Mesendoderm (in vitro differentiated cells): ENCODE measurements at regions not wholly inside any gene's neighbourhood (a gene's known extent, or its start where the extent isn't known, plus 50 kb on each side); places are given as distances from the start of the nearest gene placed in this dataset.

Experiments used
- DNase-seq: peaks from one replicate; pipeline ENCODE4 v3.0.0; 2013
- H2AK5ac ChIP-seq: 2 replicates; pipeline ENCODE4 v1.6.1; 2013; ENCODE audit warnings: low read length, inconsistent platforms
- H2BK120ac ChIP-seq: 2 replicates; pipeline ENCODE4 v1.6.1; 2013; ENCODE audit warnings: low read depth, mild to moderate bottlenecking, low read length, moderate library complexity, mixed read lengths
- H2BK15ac ChIP-seq: replicated peaks from 2 replicates; pipeline ENCODE4 v1.6.1; 2013; ENCODE audit warnings: low read depth, mild to moderate bottlenecking, moderate library complexity
- H2BK5ac ChIP-seq: 2 replicates; pipeline ENCODE4 v1.6.1; 2013; ENCODE audit warnings: low read length, inconsistent platforms
- H3K18ac ChIP-seq: 2 replicates; pipeline ENCODE4 v1.6.1; 2013; ENCODE audit warnings: mild to moderate bottlenecking, low read length, mixed read lengths
- H3K23ac ChIP-seq: one replicate; pipeline ENCODE4 v1.6.1; 2013; ENCODE audit warnings: low read length
- H3K27ac ChIP-seq: 2 replicates; pipeline ENCODE4 v1.5.1; 2013; ENCODE audit warnings: low read depth, mild to moderate bottlenecking, inconsistent platforms, low read length, moderate library complexity
- H3K27me3 ChIP-seq: 2 replicates; pipeline ENCODE4 v1.6.1; 2013; ENCODE audit warnings: low read length, control low read depth, mild to moderate bottlenecking, inconsistent platforms; ENCODE audit not compliant: insufficient read depth, poor library complexity
- H3K36me3 ChIP-seq: 2 replicates; pipeline ENCODE4 v1.6.1; 2013; ENCODE audit warnings: low read length, inconsistent platforms; ENCODE audit not compliant: control insufficient read depth, insufficient read depth
- H3K4ac ChIP-seq: one replicate; pipeline ENCODE4 v1.6.1; 2013; ENCODE audit warnings: low read depth, mild to moderate bottlenecking, low read length, moderate library complexity
- H3K4me1 ChIP-seq: 2 replicates; pipeline ENCODE4 v1.6.1; 2013; ENCODE audit warnings: low read depth, low read length, inconsistent platforms; ENCODE audit not compliant: control insufficient read depth
- H3K4me2 ChIP-seq: 2 replicates; pipeline ENCODE4 v1.6.1; 2013; ENCODE audit warnings: low read length
- H3K4me3 ChIP-seq: 2 replicates; pipeline ENCODE4 v1.5.1; 2013; ENCODE audit warnings: mild to moderate bottlenecking, low read length
- H3K56ac ChIP-seq: one replicate; pipeline ENCODE4 v1.6.1; 2013; ENCODE audit warnings: low read length
- H3K79me1 ChIP-seq: 2 replicates; pipeline ENCODE4 v1.6.1; 2013; ENCODE audit warnings: low read length, inconsistent platforms
- H3K79me2 ChIP-seq: 2 replicates; pipeline ENCODE4 v1.6.1; 2013; ENCODE audit warnings: mild to moderate bottlenecking, low read length; ENCODE audit not compliant: control insufficient read depth, insufficient read depth
- H3K9ac ChIP-seq: 2 replicates; pipeline ENCODE4 v1.6.1; 2013; ENCODE audit warnings: low read length, inconsistent platforms
- H4K5ac ChIP-seq: one replicate; pipeline ENCODE4 v1.6.1; 2013; ENCODE audit warnings: low read length
- H4K8ac ChIP-seq: one replicate; pipeline ENCODE4 v1.6.1; 2013; ENCODE audit warnings: low read depth, mild to moderate bottlenecking, control low read depth, low read length, moderate library complexity
- WGBS: extraction: QIAGEN DNeasy Blood & Tissue Kit; methylation state at CpG from one replicate; pipeline ENCODE4 v1.1.7; 2013; ENCODE audit warnings: low lambda C conversion rate, missing lambda C conversion rate; ENCODE audit not compliant: insufficient coverage; ENCODE audit errors: extremely low coverage; 5-methylcytosine and 5-hydroxymethylcytosine counted together

DNA sequence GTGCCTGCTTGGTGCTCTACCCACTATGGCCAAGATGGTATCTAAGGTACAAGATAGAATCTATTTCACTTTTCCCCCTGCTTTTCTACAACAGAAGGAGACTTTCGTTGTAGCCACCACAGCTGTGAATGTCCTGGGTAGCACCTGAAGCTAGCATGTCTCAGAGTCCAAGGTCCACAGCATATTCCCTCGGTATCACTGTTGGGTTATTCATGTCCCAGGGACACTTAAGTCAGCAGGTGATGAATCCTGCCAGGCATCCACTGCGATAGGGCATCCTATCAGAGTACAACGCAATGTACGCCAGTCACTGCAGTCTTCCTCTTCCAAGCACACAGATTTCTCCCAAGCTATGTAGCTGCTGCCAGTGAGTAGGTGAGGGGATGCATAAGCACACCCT is 129.1 kb upstream of the LINC00305 start:
- no CpG with 5 or more reads among the region's 5 CpGs for WGBS
- H2AK5ac ChIP-seq = no peak overlapping the region
- no peak overlapping the region for H3K4me2 ChIP-seq
- H4K8ac ChIP-seq = no peak overlapping the region
- H3K23ac ChIP-seq = no peak overlapping the region
- DNase-seq = no peak
- no peak overlapping the region for H3K9ac ChIP-seq
- H3K4ac ChIP-seq = no peak overlapping the region
- no peak overlapping the region for H2BK120ac ChIP-seq
- peaks cover 2% of the 10 kb centered on the region for H3K4me1 ChIP-seq
- no peaks in the 10 kb centered on the region for H3K79me1 ChIP-seq
- H3K36me3 ChIP-seq = no peaks in the 10 kb centered on the region
- no peak overlapping the region for H3K56ac ChIP-seq
- no peaks in the 10 kb centered on the region for H3K79me2 ChIP-seq
- no peak overlapping the region for H3K27ac ChIP-seq
- H3K27me3 ChIP-seq = no peaks in the 10 kb centered on the region
- H3K4me3 ChIP-seq = no peak overlapping the region
- no peak overlapping the region for H2BK15ac ChIP-seq
- H2BK5ac ChIP-seq = no peak overlapping the region
- H4K5ac ChIP-seq = no peak overlapping the region
- no peak overlapping the region for H3K18ac ChIP-seq

DNA sequence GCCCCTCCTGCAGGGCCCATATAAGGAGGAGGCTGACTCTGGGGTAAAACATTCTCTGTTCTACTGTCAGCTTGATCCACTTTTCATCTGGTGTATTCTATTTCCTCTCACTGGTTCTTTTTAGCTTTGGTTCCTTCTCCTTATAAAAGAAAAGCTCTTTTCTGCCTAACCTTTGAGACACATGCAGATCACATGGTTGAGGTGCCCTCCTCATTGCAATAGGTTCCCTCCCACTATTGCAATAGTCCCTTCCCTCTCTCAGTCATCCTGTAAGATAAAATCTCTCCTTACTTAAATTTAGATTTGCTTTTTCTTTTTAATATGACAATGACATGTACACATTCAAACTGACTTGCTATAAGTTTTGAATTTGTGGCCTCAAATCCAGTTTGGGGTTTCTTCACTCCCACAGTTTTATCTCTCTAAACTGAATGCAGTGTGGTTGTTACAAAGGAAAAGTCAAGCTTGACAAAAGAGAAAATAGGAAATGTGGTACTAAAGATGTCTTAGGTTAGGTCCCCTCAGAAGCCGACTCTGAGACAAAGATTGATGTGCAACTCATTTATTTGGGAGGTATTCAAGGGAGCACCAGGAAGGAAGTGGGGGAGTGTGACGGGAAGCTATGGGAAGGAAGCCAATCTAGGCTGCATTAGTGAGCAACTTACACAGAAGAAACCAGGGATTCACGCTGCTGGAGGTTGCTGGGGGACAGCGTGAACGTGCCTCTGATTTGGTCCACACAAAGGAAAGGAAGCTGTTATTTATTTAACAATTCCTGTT is 127.6 kb upstream of the LINC00305 start:
- no CpG with 5 or more reads among the region's 5 CpGs for WGBS

DNA sequence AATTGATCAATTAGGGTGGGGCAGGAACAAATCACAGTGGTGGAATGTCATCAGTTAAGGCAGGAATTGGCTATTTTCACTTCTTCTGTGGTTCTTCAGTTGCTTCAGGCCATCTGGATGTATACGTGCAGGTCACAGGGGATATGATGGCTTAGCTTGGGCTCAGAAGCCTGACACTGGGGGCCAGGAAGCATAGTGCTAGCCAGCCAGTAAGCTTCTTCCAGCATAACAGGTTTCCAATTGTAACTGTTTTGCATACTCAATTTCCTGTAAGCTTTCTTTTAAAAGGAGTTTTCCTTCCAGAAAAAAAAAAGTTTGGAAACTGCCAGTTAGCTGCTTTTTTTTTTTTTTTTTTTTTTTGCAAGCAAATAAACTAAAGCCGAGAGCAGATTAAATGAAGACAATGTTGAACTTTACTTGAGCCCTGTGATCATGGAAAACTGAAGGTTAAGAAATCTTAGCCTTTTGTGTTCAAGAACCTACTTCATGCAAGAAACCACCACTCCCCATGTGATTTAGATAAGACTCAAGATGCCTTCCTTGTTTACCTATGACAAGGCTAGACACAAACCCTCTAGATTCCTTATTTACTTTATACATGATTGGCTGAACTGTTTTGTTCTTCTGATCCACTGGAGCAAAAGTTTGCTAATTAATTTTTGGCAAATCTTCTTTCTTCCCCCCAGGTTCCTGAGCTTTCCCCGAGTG is 126.9 kb upstream of the LINC00305 start:
- Histone ChIP-seq H3K36me3 (no peaks in the 10 kb centered on the region), H2BK15ac (no peak overlapping the region), H3K79me2 (no peaks in the 10 kb centered on the region), H2AK5ac (no peak overlapping the region), H3K9ac (no peak overlapping the region), H3K56ac (no peak overlapping the region), H3K27me3 (no peaks in the 10 kb centered on the region), H3K4me3 (no peak overlapping the region), H2BK5ac (no peak overlapping the region), H4K8ac (no peak overlapping the region), H3K4ac (no peak overlapping the region), H3K4me1 (peaks cover 2% of the 10 kb centered on the region), H3K18ac (no peak overlapping the region), H3K27ac (no peak overlapping the region), H2BK120ac (no peak overlapping the region), H3K4me2 (no peak overlapping the region), H4K5ac (no peak overlapping the region), H3K23ac (no peak overlapping the region), H3K79me1 (no peaks in the 10 kb centered on the region)
- no CpG with 5 or more reads among the region's 3 CpGs for WGBS
- no peak for DNase-seq

More for the DNA sequence above, 127.6 kb upstream of the LINC00305 start:
- Histone ChIP-seq H4K5ac (no peak overlapping the region), H2BK15ac (no peak overlapping the region), H3K79me2 (no peaks in the 10 kb centered on the region), H4K8ac (no peak overlapping the region), H3K4ac (no peak overlapping the region), H3K36me3 (no peaks in the 10 kb centered on the region), H3K9ac (no peak overlapping the region), H2BK120ac (no peak overlapping the region), H3K27ac (no peak overlapping the region), H2BK5ac (no peak overlapping the region), H3K27me3 (no peaks in the 10 kb centered on the region), H3K79me1 (no peaks in the 10 kb centered on the region), H3K56ac (no peak overlapping the region), H2AK5ac (no peak overlapping the region), H3K23ac (no peak overlapping the region), H3K4me1 (peaks cover 2% of the 10 kb centered on the region), H3K18ac (no peak overlapping the region), H3K4me3 (no peak overlapping the region), H3K4me2 (no peak overlapping the region)
- no peak for DNase-seq

DNA sequence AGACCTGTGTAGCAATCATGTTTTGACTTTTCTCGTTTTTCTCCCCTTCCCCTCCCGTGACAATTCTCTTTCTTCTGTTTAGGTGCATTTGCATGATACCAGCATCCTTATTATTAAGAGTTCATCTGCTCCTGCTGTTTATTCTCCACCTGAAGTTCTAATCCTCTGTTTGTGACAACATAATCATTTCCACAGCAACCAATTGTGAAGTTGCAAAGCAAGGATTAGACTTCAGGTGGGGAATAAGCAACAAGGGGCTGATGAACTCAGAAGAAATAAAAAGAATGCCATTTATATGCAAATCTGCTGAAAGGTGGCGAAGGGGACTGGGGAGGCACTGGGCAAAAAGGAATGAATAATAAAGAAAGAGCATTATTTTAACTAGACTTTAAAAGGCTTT is 124.8 kb upstream of the LINC00305 start:
- Histone ChIP-seq H2AK5ac (no peak overlapping the region), H3K27ac (no peak overlapping the region), H3K4me2 (no peak overlapping the region), H2BK15ac (no peak overlapping the region), H3K56ac (no peak overlapping the region), H4K5ac (no peak overlapping the region), H3K23ac (no peak overlapping the region), H3K79me2 (no peaks in the 10 kb centered on the region), H2BK120ac (no peak overlapping the region), H3K36me3 (no peaks in the 10 kb centered on the region), H2BK5ac (no peak overlapping the region), H3K79me1 (no peaks in the 10 kb centered on the region), H3K18ac (no peak overlapping the region), H4K8ac (no peak overlapping the region), H3K4me3 (no peak overlapping the region), H3K9ac (no peak overlapping the region), H3K27me3 (no peaks in the 10 kb centered on the region), H3K4me1 (peaks cover 2% of the 10 kb centered on the region), H3K4ac (no peak overlapping the region)
- no CpG with 5 or more reads among the region's 3 CpGs for WGBS
- peak; percentile 52 for DNase-seq

DNA sequence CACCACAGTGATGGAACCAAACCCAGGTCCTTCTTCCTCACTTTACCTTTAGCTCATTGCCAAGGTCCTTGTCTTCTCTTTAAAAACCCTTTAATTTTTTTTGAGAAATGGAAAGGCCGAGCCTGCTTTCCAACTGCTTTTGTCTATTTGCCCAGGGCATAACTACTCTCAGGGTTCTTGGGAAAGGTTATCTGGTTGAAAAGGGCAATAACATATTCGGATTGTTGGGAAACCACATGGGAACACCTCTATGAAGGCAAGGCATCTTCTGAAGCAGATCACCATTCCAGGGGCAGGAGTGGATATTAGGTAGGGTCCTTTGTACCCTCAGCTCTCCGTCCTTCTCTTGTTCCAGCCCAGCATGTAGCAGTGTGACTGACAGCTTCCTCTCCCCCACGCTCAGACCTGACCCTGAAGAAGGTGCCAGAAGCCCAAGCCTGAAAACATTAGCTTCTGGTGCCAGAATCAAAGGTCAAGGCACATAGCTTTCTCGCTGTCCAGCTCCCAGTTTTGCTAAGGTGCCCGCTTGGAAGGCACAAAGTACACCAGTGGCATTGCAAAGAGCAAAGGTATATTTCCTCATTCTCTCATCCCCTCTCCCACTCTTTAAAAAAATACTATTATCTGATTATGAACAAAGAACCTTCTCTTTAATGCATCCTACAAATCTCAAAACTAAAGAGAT is 123.2 kb upstream of the LINC00305 start:
- Histone ChIP-seq H3K4ac (no peak overlapping the region), H3K79me2 (no peaks in the 10 kb centered on the region), H3K4me1 (peaks cover 2% of the 10 kb centered on the region), H2BK15ac (no peak overlapping the region), H3K4me3 (no peak overlapping the region), H2BK5ac (no peak overlapping the region), H3K27ac (no peak overlapping the region), H3K9ac (no peak overlapping the region), H2BK120ac (no peak overlapping the region), H3K27me3 (no peaks in the 10 kb centered on the region), H3K23ac (no peak overlapping the region), H4K5ac (no peak overlapping the region), H3K18ac (no peak overlapping the region), H3K4me2 (no peak overlapping the region), H3K36me3 (no peaks in the 10 kb centered on the region), H3K79me1 (no peaks in the 10 kb centered on the region), H4K8ac (no peak overlapping the region), H3K56ac (no peak overlapping the region), H2AK5ac (no peak overlapping the region)
- no peak for DNase-seq
- no CpG with 5 or more reads among the region's 6 CpGs for WGBS
